Glutamatergic neuron (in vitro differentiated cells): ENCODE measurements at regions not wholly inside any gene's neighbourhood (a gene's known extent, or its start where the extent isn't known, plus 50 kb on each side); places are given as distances from the start of the nearest gene placed in this dataset.
A peak's percentile ranks its signal among the peaks of the same experiment; 100 is the strongest.

ENCODE experiments used
- DNase-seq: peaks from one replicate; pipeline ENCODE4 v3.0.0; 2022
- H3K27ac Mint-ChIP-seq: one replicate; pipeline ENCODE4 v1.8.0; 2020; ENCODE audit warnings: mild to moderate bottlenecking, mixed read lengths, inconsistent platforms; ENCODE audit not compliant: unreplicated experiment
- H3K27me3 Mint-ChIP-seq: one replicate; pipeline ENCODE4 v1.8.0; 2020; ENCODE audit warnings: mild to moderate bottlenecking, moderate library complexity, mixed read lengths, inconsistent platforms; ENCODE audit not compliant: unreplicated experiment
- H3K36me3 Mint-ChIP-seq: one replicate; pipeline ENCODE4 v1.8.0; 2020; ENCODE audit warnings: mild to moderate bottlenecking, mixed read lengths, inconsistent platforms; ENCODE audit not compliant: unreplicated experiment
- H3K4me1 Mint-ChIP-seq: one replicate; pipeline ENCODE4 v1.8.0; 2020; ENCODE audit warnings: mild to moderate bottlenecking, low read depth, mixed read lengths, inconsistent platforms; ENCODE audit not compliant: unreplicated experiment
- H3K4me3 Mint-ChIP-seq: one replicate; pipeline ENCODE4 v1.8.0; 2020; ENCODE audit warnings: mild to moderate bottlenecking, mixed read lengths, inconsistent platforms; ENCODE audit not compliant: unreplicated experiment
- H3K9me3 Mint-ChIP-seq: one replicate; pipeline ENCODE4 v1.8.0; 2020; ENCODE audit warnings: mild to moderate bottlenecking, moderate library complexity, mixed read lengths, inconsistent platforms; ENCODE audit not compliant: unreplicated experiment
- CTCF ChIP-seq: fragments of 200-600 bp; sonication (generic); IDR thresholded peaks from one replicate; pipeline ENCODE4 v1.5.0; 2021; ENCODE audit not compliant: partially characterized antibody, unreplicated experiment

DNA sequence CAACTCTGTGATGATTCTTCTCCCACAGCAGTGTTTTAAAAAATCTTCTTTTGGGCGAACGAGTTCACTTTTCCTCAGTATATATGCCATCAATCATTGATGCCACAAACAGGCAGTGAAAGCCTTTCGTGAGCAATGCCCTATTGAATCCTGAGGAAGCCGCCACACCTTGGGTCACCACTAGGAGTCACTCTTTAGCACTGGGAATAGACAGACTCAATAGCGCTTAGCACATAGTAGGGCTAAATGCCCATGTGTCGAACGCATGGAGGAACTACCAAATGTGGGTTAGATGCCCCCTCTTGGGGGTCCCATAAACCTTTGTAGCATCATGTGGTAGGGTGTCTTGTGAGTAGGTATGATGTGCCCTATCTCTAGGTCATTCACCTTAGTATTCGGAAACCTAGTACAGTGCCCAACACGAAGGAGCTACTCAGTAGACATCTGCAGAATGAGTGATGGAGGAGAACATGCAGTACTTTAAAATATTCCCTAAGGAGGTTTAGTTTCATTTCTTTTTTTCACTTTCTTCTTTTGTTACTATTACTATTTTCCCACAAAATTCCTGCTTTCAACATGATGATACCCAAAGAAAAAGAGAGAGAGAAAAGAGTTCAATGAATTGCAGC lies 603.7 kb downstream of the BNC2 start:
- Mint-ChIP-seq H3K4me3 (no peak overlapping the region), H3K36me3 (peaks cover 4% of the 10 kb centered on the region), H3K27ac (no peak overlapping the region), H3K4me1 (peaks cover 15% of the 10 kb centered on the region), H3K27me3 (peaks cover 2% of the 10 kb centered on the region), H3K9me3 (peaks cover 4% of the 10 kb centered on the region)
- DNase-seq, result no peak
- TF ChIP-seq CTCF, result peak; percentile 76

DNA sequence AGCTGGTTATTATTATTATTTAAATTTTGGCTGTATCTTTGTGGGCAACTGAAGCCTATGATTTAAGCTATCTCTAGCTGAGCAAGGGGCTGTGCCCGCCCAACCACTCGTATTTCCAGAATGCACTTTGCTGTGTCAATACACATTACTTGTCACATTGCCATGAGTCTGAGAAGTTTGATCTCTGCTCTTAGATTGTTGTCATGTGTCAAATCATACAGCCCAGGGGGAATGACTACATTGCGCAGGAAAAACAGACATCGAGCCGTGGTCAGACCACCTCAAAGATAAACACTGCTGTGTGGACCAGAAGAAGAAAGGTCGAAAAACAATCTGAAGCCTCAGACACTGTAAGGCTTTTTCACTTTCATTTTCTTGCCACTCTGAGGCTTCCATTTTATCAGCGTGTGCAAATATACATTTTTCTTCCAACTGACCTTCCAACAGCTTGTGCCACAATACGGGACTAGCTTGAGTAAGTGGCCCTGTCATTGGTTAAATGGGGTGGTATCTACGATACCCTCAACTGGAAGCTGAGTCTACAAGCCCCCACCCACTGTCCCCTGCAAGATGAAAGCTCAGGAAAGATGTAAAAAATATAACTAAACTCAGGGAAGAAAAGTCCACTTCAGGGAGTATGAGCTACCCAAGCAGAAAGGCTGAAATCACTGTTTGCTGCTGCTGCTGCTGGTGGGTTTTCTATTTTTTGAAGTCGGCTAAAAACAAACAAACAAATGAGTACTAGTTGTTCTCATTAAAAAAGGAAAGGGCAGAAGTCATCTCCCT lies 603.0 kb downstream of the BNC2 start:
- H3K9me3 Mint-ChIP-seq, result peaks cover 4% of the 10 kb centered on the region
- peaks cover 4% of the 10 kb centered on the region for H3K36me3 Mint-ChIP-seq
- TF ChIP-seq CTCF, result no peak
- peaks cover 10% of the 10 kb centered on the region for H3K4me1 Mint-ChIP-seq
- H3K4me3 Mint-ChIP-seq, result no peak overlapping the region
- no peak for DNase-seq
- H3K27ac Mint-ChIP-seq, result no peak overlapping the region
- peaks cover 2% of the 10 kb centered on the region for H3K27me3 Mint-ChIP-seq

DNA sequence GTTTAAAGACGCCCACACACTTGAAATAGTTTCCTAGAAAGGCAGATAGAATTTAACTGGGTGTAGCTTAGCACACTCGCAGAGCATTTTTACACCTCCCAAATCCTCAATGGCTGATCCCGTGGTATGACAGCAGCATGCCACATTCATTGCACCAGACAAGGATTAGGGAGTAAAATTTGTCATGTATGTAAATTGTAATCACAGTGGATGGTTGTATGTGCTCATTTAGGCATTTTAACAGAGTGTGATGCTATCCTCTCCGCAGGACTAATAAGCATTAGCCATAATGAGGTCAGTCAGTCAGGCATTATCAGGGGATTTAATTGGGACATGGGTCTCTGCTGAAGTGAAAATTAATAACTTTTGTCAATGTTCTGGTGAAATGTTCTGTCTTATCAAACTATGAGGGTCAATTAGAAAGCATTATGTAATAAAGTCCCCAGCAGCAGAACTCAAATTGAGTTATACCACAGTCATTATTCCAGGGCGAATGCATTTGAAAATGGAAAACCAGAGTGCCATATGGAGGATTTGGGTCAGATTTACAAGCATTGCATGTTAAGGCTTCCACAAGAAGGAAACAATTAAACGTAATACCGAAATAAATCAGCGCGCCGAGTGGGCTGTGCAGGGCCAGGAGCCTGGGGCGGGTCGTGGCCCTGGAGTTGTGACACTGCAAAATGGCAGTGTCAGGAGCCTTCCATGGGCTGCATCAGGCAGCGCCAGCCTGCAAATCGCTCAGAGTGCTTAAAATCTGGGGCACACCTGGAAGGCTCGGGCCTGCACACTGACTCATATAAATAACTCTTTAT lies 602.2 kb downstream of the BNC2 start:
- no peak for TF ChIP-seq CTCF
- H3K27me3 Mint-ChIP-seq, result no peaks in the 10 kb centered on the region
- peaks cover 6% of the 10 kb centered on the region for H3K9me3 Mint-ChIP-seq
- H3K4me3 Mint-ChIP-seq, result no peak overlapping the region
- peaks cover 4% of the 10 kb centered on the region for H3K36me3 Mint-ChIP-seq
- H3K4me1 Mint-ChIP-seq, result peaks cover 3% of the 10 kb centered on the region
- DNase-seq, result no peak
- H3K27ac Mint-ChIP-seq, result no peak overlapping the region

GRCh38 chr9:16271967-16272366 lies 598.5 kb downstream of the BNC2 start:
- Mint-ChIP-seq H3K4me3 (no peak overlapping the region), H3K27me3 (peaks cover 3% of the 10 kb centered on the region), H3K27ac (no peak overlapping the region), H3K4me1 (peaks cover 2% of the 10 kb centered on the region), H3K9me3 (peaks cover 4% of the 10 kb centered on the region), H3K36me3 (peaks cover 4% of the 10 kb centered on the region)
- no peak for DNase-seq
- TF ChIP-seq CTCF, result no peak
